ENCODE measurements at regions not wholly inside any gene's neighbourhood (a gene's known extent, or its start where the extent isn't known, plus 50 kb on each side); places are given as distances from the start of the nearest gene placed in this dataset.
A peak's percentile ranks its signal among the peaks of the same experiment; 100 is the strongest.
"Not testable (repeated sequence)": the region's sequence is repeated elsewhere in the genome, so short reads cannot be mapped to it uniquely, and the experiment has no call there.

DNA sequence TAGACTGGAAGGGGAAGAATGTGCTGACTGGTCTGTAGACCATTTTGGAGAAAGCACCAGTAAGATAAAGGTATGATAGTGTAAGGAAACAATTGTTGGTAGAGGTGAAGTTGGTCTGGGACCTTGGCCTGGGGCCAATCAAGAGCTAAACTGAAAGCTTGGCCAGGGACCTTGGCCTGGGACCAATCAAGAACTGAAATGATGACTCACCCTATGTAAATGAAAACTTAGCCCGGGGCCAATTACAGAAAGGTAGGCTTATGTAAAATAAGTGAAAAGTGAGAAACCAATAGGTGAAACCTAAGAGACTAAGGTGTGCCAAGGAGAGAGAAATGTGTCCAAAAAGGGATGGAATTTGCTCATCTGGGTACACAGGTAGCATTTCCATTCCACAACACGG, 776.0 kb downstream of the C12orf50 start:
- DNase-seq (ENCODE audit: low read depth), result no peak

DNA sequence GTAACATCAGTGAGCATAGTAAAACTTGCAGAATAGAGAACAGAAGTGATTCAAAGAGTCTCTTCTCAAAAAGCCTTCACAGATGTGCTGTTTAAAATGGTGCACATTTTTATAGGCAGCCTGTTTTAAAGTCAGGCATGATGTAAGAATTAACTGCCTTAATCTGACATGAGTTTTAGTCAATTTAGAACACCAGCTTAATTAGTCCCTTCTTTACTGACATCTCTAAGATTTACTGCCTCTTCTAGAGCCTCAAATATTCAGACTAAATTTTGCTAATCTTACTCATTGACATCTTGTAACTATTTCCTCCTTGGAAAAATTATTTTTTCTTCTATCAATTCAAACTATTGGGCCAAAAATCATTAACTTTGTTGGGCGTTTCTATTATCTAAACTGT, 782.5 kb downstream of the C12orf50 start:
- DNase-seq (ENCODE audit: low read depth), result no peak

DNA sequence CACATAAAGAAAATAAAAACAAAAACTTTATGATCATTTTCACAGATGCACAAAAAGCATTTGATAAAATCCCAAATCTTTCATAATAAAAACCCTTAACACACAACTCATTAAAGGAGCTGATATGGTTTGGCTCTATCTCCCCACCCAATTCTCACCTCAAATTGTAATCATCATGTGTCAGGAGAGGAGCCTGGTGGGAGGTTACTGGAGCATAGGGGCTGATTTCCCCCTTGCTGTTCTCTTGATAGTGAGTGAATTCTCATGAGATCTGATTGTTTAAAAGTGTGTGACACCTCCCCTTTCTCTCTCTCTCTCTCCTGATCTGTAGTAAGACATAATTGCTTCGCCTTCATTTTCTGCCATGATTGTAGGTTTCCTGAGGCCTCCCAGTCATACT, 790.7 kb downstream of the C12orf50 start:
- DNase-seq (ENCODE audit: low read depth), result no peak

DNA sequence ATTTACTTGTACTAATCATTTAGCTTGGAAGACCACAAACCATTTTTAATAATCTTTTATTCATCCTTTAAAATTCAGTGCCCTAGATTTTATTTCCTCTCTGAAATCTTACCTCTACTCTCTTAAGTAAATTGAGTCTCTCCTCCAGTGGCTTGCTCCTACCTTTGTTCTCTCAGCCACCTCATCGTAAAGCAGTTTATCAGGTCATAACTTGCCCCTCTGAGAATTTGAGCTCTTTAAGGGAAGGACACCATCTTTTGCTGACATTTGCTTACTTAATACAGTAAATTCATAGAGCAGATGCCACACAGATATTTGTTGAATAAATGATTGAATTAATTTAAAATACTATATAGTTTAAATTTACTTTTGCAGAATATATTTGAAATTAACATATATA, 794.3 kb downstream of the C12orf50 start:
- no peak for DNase-seq (ENCODE audit: low read depth)

DNA sequence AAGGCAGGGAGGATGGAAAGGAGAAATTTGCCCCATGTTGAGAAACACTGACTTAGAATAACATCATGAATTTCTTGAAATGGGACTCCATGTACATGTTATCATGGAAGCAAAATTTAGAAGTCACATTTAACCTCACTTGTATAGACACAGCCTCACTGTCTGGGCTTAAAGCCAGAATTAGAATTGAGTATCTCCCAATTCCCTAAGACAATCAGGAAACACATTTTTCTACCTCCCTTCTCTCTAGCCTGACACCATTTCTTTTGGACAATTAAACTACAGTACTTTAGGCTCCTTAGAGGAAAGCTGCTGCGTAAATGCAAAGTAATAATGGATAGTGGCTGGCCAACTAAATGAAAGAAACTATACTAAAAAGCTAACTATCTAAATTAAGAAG, 795.5 kb downstream of the C12orf50 start:
- DNase-seq (ENCODE audit: low read depth), result peak; percentile 22

DNA sequence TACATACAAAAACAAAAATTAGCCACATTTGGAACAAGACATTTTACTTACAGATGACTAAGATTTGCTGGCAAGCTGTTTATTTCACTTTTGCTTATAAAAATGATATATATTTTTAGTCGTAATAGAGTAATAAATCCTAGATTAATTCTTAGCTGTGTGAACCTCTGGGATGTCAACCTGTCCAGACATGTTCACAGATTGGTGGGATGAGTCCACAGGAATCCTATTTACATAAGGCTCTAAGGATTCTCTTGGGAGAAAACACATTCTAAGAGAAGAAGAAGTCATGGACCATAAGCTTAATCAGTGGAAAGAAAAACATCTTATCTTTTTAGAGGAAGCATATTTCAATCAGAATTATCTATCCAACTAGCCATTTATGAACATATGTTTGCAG, 797.4 kb downstream of the C12orf50 start:
- DNase-seq (ENCODE audit: low read depth), result no peak

DNA sequence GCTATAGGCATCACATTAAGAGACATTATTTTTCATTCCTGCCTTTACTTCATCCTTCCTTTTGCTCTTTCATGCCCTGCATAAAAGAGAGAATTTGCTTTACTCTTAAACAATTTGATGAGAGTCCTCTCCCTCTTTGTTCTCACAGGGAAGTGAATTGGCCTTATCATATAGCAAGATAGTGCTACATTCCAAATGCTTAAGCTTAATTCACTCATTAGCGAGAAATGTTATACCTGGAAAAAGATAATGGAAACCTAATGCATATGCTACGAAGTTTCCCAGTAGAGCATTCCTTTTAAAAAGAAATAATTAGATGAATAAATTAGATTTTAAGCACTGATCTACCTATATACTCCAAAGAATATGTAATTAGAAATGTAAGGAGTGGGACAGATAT, 798.8 kb downstream of the C12orf50 start:
- no peak for DNase-seq (ENCODE audit: low read depth)

DNA sequence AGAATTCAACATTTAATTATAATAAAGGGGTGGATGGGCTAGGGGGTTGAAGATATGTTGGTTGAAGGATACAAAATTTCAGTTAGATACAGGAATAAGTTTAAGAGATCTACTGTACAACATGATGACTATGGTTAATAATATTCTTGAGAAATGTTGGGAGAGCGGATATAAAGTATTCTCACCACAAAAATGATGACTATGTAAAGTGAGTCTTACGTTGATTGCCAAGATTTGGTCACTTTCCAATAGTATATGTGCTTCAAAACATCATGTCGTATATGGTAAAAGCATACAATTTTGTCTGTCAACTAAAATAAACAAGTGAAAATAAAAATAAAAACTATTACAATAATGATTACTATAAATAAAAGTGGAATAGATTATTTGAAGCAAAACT, 802.0 kb downstream of the C12orf50 start:
- no peak for DNase-seq (ENCODE audit: low read depth)

DNA sequence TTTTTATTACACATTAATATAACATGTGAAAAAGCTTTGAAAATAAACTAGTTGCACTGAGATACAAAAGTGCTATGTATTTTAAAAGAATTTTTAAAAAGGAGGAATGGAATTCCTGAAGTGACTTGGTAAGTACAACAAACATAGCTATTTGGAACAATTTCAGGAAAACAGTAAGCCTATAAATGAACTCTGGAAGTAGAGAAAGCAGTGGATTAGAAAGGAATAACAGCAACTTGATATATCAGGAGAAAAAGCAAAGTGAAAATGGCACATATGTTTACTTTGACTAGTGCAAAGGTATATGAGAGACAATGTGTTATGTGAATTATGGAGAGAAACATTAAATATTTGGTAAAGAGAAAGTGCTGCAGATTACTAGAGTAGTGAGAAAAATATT, 811.7 kb downstream of the C12orf50 start:
- peak; percentile 29 for DNase-seq (ENCODE audit: low read depth)

DNA sequence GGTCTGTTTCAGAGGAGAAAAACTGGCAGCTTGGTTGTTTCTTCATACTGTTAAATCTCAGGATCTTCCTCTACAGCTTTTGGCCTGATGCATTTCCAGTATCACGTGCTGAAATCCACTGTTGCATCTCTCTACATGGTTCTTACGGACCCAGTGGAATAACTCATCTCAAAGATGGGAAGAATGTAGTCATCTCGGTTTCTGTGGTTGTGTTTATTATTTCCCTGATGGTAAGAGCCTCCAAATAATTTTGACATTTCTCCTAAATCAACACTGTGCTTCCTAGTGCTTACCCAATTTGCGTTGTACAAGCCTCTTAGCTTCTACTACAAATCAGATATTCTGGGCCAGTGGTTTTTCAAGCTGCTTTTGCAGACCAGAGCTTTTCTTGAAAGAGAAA, 812.8 kb downstream of the C12orf50 start:
- DNase-seq (ENCODE audit: low read depth), result peak; percentile 96

DNA sequence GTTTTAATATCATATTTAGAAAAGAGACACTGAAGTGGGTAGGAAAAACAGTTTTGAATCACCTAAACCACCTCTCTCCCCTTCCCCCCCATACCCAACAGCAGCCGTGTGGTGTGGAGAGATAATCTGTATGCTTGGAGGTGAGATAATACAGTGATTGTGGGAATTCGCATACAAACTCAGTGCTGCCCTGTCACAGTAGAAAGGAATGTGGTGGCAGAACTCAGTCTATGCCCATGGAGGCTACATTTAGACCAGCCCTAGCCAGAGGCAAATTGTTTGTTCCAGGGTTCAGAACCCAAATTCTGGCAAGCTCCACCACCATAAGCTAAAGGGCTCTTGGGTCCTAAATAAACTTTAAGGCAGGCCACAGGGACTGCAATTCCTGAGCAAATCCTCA, 827.0 kb downstream of the C12orf50 start:
- no peak for DNase-seq (ENCODE audit: low read depth)

DNA sequence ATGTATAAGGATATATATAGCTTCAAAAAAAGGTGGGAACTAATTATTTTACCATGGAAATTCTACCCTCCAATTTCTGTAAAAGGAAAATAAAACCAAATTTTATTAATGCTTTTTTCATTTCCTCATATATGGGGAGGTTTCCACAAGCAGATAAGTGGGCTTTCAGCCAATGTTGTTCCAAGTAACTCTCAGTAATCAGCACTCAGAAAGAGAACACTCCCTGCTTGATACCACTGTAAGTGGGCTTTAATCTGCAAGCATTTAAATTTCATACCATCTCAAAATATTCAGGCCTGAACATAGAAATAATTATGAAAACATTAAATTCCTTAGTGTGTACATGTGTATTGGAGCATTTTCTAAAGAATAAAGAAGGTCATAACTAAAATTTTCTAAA, 827.6 kb downstream of the C12orf50 start:
- no peak for DNase-seq (ENCODE audit: low read depth)

DNA sequence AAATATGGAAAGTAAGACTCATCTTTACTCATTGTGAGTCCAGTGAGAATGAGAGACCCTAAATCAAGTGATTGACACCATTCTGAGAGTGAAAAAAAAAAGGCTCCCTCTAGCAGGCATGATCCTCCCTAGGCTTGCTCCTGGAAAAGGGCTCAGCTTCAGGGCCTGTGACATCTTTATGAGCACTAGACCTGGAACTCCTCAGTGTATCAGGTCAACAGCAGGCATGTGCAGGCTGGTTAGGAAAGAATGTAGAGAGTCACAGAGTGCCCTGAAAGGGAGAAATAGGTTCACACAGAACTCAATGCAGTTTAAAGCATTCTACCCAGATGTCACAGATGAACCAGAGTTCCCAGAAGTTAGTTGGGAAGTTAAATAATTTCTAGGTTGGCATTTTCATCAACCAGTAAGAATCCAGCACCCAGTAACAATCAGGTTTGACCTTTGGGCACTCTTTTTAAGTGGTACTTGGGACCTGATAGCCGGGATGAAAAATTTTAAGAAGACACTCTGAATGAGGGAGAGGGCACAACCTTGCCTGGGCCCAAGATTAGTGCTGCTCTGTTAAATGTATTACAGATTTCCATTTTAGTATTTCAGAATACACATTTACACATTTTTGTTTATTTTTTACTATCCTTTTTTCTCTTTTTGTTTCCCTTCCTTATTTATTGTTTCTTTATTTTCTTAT, 828.8 kb downstream of the C12orf50 start:
- no peak for DNase-seq (ENCODE audit: low read depth)

DNA sequence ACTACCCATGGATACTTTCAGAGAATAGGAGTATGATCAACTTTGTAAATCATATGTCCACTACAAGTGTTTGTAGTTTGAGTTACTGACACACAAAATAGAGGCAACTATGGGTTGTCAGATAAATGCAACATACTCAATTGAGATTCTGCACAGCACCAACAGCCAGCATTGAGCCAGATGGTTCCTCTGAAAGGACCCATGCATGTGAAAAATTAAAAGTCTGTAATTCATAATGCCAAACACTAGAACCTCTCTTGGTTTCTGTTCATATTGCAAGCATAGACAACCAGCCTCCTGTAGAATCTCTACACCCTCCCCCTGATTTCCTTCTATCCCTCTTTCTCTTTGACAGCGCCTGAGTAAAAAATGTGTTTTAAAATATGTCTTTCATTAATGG, 831.0 kb downstream of the C12orf50 start:
- no peak for DNase-seq (ENCODE audit: low read depth)

DNA sequence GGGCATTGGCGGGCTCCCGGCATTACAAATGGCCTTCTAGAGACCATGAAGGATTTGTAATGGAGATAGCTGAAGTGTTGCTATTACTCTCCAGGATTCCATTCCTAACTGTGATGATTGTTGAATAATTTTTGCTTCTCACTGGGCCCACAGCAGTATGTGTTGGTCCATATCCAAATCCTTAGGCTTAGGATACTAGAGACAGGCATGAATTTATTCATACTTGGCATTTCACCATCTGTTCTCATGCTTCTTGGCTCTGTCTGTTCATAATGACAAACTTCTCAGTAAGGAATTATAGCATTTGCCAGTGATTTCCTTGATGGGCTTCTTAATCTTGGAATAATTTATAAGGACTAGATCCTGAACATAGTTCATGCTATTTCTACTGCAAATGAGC, 832.9 kb downstream of the C12orf50 start:
- peak; percentile 48 for DNase-seq (ENCODE audit: low read depth)

DNA sequence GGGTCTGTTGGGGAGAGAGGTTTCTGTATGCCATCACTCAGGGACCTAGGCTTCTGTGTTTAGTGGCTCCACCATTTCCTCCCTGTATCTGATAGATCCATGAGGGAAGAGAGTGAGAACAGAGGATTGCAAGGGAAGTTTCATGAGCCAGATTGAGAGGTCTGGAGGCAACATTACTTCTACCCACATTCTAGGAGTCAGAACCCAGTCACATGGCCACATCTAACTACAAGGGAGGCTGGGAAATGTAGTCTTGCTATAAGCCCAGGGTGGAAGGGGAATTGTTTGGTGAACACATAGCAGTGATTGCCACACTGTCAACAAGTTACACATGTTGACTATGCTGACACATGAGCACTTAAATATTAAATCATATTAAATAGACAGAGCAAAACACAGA, 834.8 kb downstream of the C12orf50 start:
- not testable (repeated sequence) for DNase-seq (ENCODE audit: low read depth)

DNA sequence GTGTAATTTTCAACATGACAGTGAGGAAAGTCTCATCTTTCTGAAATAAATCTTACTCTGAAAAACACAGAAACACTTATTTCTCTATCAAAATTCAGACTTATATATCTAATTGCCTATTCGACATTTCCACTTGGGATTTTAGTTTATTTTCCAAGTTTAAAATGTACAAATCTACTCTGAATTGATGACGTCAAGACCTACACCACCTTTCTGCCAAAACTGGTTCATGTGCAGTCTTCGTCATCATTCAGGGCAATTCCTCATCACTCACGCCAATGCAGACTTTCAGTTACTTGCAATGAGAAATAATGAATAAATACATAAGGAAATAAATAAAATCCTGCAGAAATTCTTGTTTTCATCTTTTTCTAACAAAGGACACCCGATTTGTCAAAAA, 843.8 kb downstream of the C12orf50 start:
- no peak for DNase-seq (ENCODE audit: low read depth)

DNA sequence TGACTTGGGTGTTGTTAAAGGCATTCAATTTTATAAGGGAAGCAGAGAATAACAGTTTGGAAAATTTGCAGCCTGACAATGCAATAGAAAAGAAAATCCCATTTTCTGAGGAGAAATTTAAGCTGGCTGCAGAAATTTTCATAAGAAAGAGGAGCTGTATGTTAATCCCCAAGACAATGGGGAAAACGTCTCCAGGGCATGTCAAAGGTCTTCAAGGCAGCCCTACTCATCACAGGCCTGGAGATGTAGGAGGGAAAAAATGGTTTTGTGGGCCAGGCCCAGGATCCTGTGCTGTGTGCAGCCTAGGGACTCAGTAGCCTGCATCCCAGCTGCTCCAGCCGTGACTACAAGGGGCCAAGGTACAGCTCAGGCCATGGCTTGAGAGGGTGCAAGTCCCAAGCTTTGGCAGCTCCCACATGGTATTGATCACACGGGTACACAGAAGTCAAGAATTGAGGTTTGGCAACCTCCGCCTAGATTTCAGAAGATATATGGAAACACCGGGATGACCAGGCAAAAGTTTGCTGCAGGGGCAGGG, 846.4 kb downstream of the C12orf50 start:
- no peak for DNase-seq (ENCODE audit: low read depth)

DNA sequence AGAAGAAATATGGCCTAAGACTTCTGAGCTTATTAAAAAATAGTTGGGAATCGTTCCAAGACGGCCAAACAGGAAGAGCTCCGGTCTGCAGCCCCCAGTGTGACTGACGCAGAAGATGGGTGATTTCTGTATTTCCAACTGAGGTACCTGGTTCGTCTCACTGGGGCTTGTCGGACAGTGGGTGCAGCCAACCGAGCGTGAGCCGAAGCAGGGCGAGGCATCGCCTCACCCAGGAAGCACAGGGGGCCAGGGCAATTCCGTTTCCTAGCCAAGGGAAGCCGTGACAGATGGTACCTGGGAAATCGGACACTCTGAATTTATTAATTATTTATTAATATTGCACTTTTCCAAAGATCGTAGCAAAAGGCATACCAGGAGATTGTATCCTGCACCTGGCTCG, 857.8 kb downstream of the C12orf50 start:
- DNase-seq (ENCODE audit: low read depth), result no peak

DNA sequence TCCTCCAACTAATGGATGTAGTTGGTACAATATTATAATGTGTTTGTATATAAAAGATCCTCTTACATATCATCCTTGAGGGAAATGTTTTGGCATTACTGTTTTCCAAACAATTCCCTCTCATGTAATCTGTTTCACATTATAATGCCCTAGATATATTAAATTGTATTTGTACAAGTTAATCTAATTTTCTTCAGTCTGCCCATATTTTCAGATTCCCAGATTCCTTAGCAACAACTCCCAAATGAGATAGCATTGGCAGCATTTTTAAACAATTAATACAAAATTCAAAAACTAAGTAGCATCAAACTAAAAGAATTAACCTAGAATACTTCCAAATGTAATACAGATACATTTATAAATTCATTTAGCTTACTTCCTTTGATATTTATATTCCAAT, 860.2 kb downstream of the C12orf50 start:
- DNase-seq (ENCODE audit: low read depth), result peak; percentile 22

DNA sequence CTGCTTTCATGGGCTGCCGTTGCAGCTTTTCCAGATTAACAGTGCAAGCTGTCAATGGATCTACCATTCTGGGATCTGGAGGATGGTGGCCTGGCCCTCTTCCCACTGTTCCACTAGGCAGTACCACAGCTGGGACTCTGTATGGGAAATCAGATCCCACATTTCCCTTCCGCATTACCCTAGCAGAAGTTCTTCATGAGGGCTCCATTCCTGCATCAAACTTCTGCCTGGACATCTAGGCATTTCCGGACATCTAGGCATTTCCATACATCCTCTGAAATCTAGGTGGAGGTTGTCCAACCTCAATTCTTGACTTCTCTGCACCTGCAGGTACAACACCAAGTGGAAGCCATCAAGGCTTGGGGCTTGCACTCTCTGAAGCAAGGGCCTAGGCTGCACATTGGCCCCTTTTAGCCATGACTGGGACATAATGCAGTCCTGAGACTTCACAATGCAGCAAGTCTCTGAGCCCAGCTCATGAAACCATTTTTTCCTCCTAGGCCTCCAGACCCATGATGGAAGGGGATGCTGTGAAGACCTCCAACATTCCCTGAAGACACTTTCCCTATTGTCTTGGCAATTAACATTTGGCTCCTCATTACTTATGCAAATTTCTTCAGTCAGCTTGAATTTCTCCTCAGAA, 863.3 kb downstream of the C12orf50 start:
- no peak for DNase-seq (ENCODE audit: low read depth)

DNA sequence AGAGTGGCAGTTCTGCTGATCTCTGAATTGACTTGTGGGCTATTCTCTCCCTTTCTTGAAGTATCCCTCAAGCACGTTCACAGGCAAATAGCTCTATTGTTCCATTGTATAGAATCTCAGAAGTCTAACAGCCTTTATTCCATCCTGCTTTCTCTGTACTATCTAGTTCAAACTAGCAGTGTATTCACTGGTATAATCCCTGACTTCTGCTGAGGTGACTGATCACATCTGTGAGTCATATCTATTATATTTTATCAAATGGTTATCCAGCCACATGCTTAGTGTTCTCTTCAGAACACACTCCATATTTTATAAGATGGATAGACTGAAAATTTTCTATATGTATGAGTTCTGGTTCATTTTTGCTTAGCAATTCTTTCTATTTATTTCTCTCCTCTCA, 866.1 kb downstream of the C12orf50 start:
- DNase-seq (ENCODE audit: low read depth), result no peak

DNA sequence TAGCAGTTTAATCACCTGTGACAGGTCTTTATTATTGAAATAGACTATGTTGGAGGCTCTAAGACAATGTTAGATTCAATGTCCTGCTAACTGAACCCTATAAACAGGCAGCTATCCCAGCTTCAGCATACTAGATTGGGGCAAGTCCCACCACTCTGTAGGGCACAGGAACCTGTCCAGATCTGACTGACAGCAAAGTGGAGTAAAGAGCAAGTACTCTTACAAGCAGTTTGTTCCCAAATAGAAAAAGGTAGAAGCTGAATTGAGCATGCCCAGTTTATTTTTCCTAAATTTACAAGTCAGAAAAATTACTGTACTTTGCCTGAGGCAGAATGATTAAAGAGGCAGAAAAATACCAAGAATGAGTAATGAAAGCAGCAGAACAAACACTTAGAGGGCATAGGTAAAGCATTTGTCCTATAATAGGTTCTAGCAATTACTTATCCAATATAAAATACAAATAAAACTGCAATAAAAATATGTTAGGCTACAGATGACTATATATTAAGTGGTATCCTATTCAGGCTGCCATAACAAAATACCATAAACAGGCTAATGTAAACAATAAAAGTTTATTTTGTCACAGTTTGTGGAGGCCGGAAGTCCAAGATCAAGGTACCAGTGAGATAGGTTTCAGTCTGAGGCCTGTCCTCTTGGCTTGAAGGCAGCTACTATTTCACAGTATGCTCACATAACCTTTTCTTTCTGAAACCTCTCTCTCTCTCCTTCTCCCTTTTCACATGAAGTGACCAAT, 868.2 kb downstream of the C12orf50 start:
- DNase-seq (ENCODE audit: low read depth), result no peak

Data from fibroblast of gingiva (primary cell).